Stomach (tissue), 8 donors: ENCODE measurements at regions not wholly inside any gene's neighbourhood (a gene's known extent, or its start where the extent isn't known, plus 50 kb on each side); places are given as distances from the start of the nearest gene placed in this dataset.

ENCODE experiments used
- DNase-seq, 2 donors: peaks; one replicate each; pipeline versions ENCODE4 v3.0.0 to v3.0.0-alpha.2; 2013 to 2019
- H3K27ac ChIP-seq, 5 donors: fragments of 200-600 bp in 4 of 5; sonication (generic) in 4 of 5; one replicate each; pipeline ENCODE4 v1.5.1; 2013 to 2019; ENCODE audit warnings: mild to moderate bottlenecking in 1 of 5, moderate library complexity in 1 of 5
- H3K27me3 ChIP-seq, 3 donors: fragments of 200-600 bp; sonication (generic); one replicate each; pipeline ENCODE4 v1.5.1; 2017 to 2019; ENCODE audit warnings: mixed run types in 1 of 3
- H3K36me3 ChIP-seq, 4 donors: fragments of 200-600 bp; sonication (generic); 1 replicate in 3 of 4; 2 replicates in 1 of 4; pipeline ENCODE4 v1.5.1; 2016 to 2019
- H3K4me1 ChIP-seq, 4 donors: fragments of 200-600 bp; sonication (generic); one replicate each; pipeline ENCODE4 v1.5.1; 2016 to 2019
- H3K4me3 ChIP-seq, 4 donors: fragments of 200-600 bp; sonication (generic) in 3 of 4; one replicate each; pipeline ENCODE4 v1.5.1; 2016 to 2019; ENCODE audit warnings: mild to moderate bottlenecking in 1 of 4
- H3K9me3 ChIP-seq, 4 donors: fragments of 200-600 bp; sonication (generic); one replicate each; pipeline ENCODE4 v1.5.1; 2016 to 2019
- CTCF ChIP-seq, 7 experiments: fragments of 450-650 bp in 4 of 7; fragments of 200-600 bp in 3 of 7; sonication (generic) in 3 of 7; IDR thresholded peaks; one replicate each; pipeline ENCODE4 v1.5.1; 2016 to 2019; ENCODE audit warnings: antibody characterized with exemption in 7 of 7, control low read depth in 2 of 7, mild to moderate bottlenecking in 1 of 7
- EP300 ChIP-seq: sonication (generic); formaldehyde crosslinking; IDR thresholded peaks from one replicate; pipeline ENCODE4 v1.6.1; 2017; ENCODE audit warnings: antibody characterized with exemption
- POLR2A ChIP-seq, 4 donors: fragments of 450-650 bp; IDR thresholded peaks; one replicate each; pipeline ENCODE4 v1.6.1; 2016; ENCODE audit warnings: antibody characterized with exemption in 4 of 4, control low read depth in 2 of 4, mild to moderate bottlenecking in 1 of 4, moderate library complexity in 1 of 4
- POLR2AphosphoS5 ChIP-seq, 3 donors: sonication (generic); formaldehyde crosslinking; IDR thresholded peaks; one replicate each; pipeline ENCODE4 v1.6.1; 2016; ENCODE audit warnings: antibody characterized with exemption in 3 of 3
- WGBS, 5 donors: extraction: QIAGEN DNeasy Blood & Tissue Kit in 3 of 5; methylation state at CpG; one replicate each; pipeline versions ENCODE4 v1.1.5 to v1.1.7; 2013 to 2018; 5-methylcytosine and 5-hydroxymethylcytosine counted together
- intact Hi-C: fragments of 100-400 bp; cut with DNase I; formaldehyde crosslinking; loops from one replicate; pipeline ENCODE4 v1.15.1; 2023; ENCODE audit warnings: low total_unique reads
- donor health status: healthy with polysubstance abuse.
- donor health status: Bipolar disorder and iron deficiency.
- donor health status: healthy.

- Histone ChIP-seq H3K4me3 (no peak overlapping the region), H3K27ac (no peak overlapping the region), H3K36me3 (no peaks in the 10 kb centered on the region), H3K9me3 (no peaks in the 10 kb centered on the region), H3K27me3 (no peaks in the 10 kb centered on the region), H3K4me1 (no peaks in the 10 kb centered on the region)
- intact Hi-C loops = no loop called here
- no peak for DNase-seq
- no peak for TF ChIP-seq POLR2AphosphoS5 (IDR thresholded peaks at IDR 0.05)
- no peak for TF ChIP-seq EP300
- no peak for TF ChIP-seq POLR2A (IDR thresholded peaks at IDR 0.05)
- no peak for TF ChIP-seq CTCF (IDR thresholded peaks at IDR 0.05)
- WGBS, 5 donors = 77 to 87% (median 84%) methylated on average over 2 of the region's 2 CpGs
Measured at GRCh38 chr3:174423936-174424335, 435.2 kb upstream of the NAALADL2 start.

- intact Hi-C loops = no loop called here
- H3K27ac ChIP-seq = no peak overlapping the region
- TF ChIP-seq CTCF (IDR thresholded peaks at IDR 0.05) (no peak), EP300 (no peak), POLR2A (IDR thresholded peaks at IDR 0.05) (no peak), POLR2AphosphoS5 (IDR thresholded peaks at IDR 0.05) (no peak)
- no peaks in the 10 kb centered on the region for H3K36me3 ChIP-seq
- H3K27me3 ChIP-seq = no peaks in the 10 kb centered on the region
- DNase-seq = no peak
- no peaks in the 10 kb centered on the region for H3K4me1 ChIP-seq
- no peaks in the 10 kb centered on the region for H3K9me3 ChIP-seq
- H3K4me3 ChIP-seq = no peak overlapping the region
- WGBS, 5 donors = 75 to 91% (median 88%) methylated on average over 1 of the region's 1 CpG
Measured at GRCh38 chr3:174424656-174425055, 434.5 kb upstream of the NAALADL2 start.

- Histone ChIP-seq H3K27ac (no peak overlapping the region), H3K27me3 (no peaks in the 10 kb centered on the region), H3K4me3 (no peak overlapping the region), H3K4me1 (no peaks in the 10 kb centered on the region), H3K36me3 (no peaks in the 10 kb centered on the region), H3K9me3 (no peaks in the 10 kb centered on the region)
- DNase-seq = no peak
- intact Hi-C loops = no loop called here
- WGBS, 5 donors = 74 to 98% (median 93%) methylated on average over 3 of the region's 3 CpGs
- TF ChIP-seq POLR2AphosphoS5 (IDR thresholded peaks at IDR 0.05) (no peak), EP300 (no peak), POLR2A (IDR thresholded peaks at IDR 0.05) (no peak), CTCF (IDR thresholded peaks at IDR 0.05) (no peak)
Measured at GRCh38 chr3:174425422-174425821, 433.7 kb upstream of the NAALADL2 start.

- Histone ChIP-seq H3K27me3 (no peaks in the 10 kb centered on the region), H3K4me3 (no peak overlapping the region), H3K27ac (no peak overlapping the region), H3K9me3 (no peaks in the 10 kb centered on the region), H3K4me1 (no peaks in the 10 kb centered on the region), H3K36me3 (no peaks in the 10 kb centered on the region)
- intact Hi-C loops = no loop called here
- DNase-seq = peak in 1 of 2 donors; percentile 10
- 56 to 82% (median 74%) methylated on average over 2 of the region's 2 CpGs for WGBS, 5 donors
- TF ChIP-seq POLR2A (IDR thresholded peaks at IDR 0.05) = no peak
- TF ChIP-seq CTCF (IDR thresholded peaks at IDR 0.05) = no peak
- TF ChIP-seq EP300 = no peak
- no peak for TF ChIP-seq POLR2AphosphoS5 (IDR thresholded peaks at IDR 0.05)
Measured at GRCh38 chr3:174430986-174431385, 428.1 kb upstream of the NAALADL2 start.
